AG09319 (cell line): ENCODE measurements at regions not wholly inside any gene's neighbourhood (a gene's known extent, or its start where the extent isn't known, plus 50 kb on each side); places are given as distances from the start of the nearest gene placed in this dataset.
"Not testable (repeated sequence)": the region's sequence is repeated elsewhere in the genome, so short reads cannot be mapped to it uniquely, and the experiment has no call there.

Experiments
- DNase-seq: peaks from one replicate; pipeline ENCODE4 v3.0.0-alpha.2; 2010; ENCODE audit warnings: low read depth; ENCODE audit errors: extremely low read depth
- CTCF ChIP-seq: IDR thresholded peaks from 2 replicates; pipeline ENCODE4 v1.5.1; 2011; ENCODE audit warnings: low read depth, mild to moderate bottlenecking, inconsistent platforms, low read length, moderate library complexity

GRCh38 chr3:148540266-148540665 is 157.4 kb upstream of the AGTR1 start:
- TF ChIP-seq CTCF, result no peak
- no peak for DNase-seq

GRCh38 chr3:148540851-148541250 is 156.9 kb upstream of the AGTR1 start:
- no peak for DNase-seq
- no peak for TF ChIP-seq CTCF

- TF ChIP-seq CTCF, result no peak
- DNase-seq, result no peak
Observed at GRCh38 chr3:148546959-148547358, 150.7 kb upstream of the AGTR1 start.

GRCh38 chr3:148551767-148552260 is 145.9 kb upstream of the AGTR1 start:
- no peak for TF ChIP-seq CTCF
- DNase-seq, result no peak

- no peak for TF ChIP-seq CTCF
- DNase-seq, result no peak
Observed at GRCh38 chr3:148554367-148554766, 143.3 kb upstream of the AGTR1 start.

- no peak for TF ChIP-seq CTCF
- DNase-seq, result no peak
Observed at GRCh38 chr3:148556664-148557063, 141.0 kb upstream of the AGTR1 start.

- not testable (repeated sequence) for DNase-seq
Observed at GRCh38 chr3:148577579-148577978, 120.1 kb upstream of the AGTR1 start.

GRCh38 chr3:148582126-148582525 is 115.6 kb upstream of the AGTR1 start:
- DNase-seq, result no peak
- TF ChIP-seq CTCF, result no peak
